Muscle of back (tissue), 3 donors: ENCODE measurements at regions not wholly inside any gene's neighbourhood (a gene's known extent, or its start where the extent isn't known, plus 50 kb on each side); places are given as distances from the start of the nearest gene placed in this dataset.
"Not testable (repeated sequence)": the region's sequence is repeated elsewhere in the genome, so short reads cannot be mapped to it uniquely, and the experiment has no call there.

Experiments
- DNase-seq, 3 donors: peaks; one replicate each; pipeline versions ENCODE4 v3.0.0 to v3.0.0-alpha.2; 2013

DNA sequence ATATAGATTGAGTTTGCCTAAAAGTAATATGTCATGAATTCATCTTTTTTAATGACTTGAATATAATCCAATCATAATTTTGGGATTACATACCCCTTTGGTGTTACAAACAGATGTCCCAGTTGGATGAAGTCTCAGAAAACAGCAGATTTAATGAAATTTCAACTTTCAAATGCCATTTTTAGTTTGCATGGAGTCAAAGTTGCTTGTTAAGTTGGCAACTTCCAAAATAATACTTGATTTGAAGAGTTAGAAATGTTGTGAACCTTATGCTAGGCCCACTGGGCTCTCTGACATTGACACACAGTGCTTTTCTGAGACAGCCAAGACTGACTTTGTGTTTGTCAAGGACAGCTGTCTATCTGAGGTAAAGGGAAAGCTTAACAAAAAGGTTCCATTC is 248.1 kb downstream of the KIF20B start:
- no peak for DNase-seq

GRCh38 chr10:89952325-89952724 is 250.9 kb downstream of the KIF20B start:
- DNase-seq = no peak

DNA sequence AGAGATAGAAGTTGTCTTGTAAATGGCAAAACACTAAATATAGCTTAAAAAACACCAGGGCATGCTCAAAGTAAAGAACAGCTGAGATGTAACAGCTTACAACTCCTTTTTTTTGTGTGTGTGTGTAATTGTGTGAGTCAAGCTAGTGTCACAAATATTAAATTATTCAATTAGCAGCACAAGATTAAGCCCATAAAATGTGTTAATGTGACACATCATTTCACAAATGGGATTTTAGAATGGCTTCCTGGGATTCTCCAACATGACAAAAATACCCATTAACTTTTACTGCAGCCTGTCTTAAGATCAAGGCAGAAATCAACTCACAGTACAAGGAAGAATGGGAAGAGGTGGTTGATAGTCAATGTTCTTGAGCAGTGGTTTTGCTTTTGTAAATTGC is 251.4 kb downstream of the KIF20B start:
- DNase-seq = no peak

GRCh38 chr10:89954061-89954460 is 252.7 kb downstream of the KIF20B start:
- DNase-seq = peak in 1 of 3 donors; percentile 33

DNA sequence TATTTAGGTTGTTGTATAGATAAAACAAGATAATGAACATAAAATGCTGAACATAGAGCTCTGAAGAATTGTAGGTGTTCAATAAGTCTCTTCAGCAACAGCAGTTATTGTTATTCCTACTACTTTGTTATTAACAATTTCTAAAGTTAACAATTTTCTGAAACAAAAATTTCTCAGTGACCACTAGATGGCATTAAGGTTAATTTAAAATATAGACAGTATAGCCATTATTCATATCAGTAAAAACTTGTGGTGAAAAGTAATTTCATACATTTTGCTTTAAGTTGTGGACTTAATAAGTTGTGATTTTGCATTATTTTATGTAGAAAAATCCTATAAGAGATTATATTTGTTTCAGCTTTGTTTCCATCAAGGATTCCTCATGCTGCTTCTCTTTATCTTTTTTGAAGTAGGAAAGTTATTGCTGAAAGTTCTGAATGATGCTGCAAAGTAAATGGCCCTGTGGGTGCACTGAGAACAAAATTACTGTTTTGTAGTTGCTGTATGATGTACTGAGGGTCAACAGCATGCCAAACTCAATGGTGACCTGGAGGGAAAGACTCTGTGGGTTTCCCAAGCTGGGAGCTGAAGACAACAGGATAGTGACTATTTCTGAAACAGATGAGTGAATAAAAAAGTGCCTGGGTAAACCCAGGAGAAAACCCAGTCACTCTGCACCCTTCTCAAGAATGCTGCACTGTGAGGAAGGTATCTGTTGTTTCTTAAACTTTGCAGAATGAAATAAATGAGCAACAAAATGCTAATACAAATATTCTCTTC is 253.6 kb downstream of the KIF20B start:
- no peak for DNase-seq

DNA sequence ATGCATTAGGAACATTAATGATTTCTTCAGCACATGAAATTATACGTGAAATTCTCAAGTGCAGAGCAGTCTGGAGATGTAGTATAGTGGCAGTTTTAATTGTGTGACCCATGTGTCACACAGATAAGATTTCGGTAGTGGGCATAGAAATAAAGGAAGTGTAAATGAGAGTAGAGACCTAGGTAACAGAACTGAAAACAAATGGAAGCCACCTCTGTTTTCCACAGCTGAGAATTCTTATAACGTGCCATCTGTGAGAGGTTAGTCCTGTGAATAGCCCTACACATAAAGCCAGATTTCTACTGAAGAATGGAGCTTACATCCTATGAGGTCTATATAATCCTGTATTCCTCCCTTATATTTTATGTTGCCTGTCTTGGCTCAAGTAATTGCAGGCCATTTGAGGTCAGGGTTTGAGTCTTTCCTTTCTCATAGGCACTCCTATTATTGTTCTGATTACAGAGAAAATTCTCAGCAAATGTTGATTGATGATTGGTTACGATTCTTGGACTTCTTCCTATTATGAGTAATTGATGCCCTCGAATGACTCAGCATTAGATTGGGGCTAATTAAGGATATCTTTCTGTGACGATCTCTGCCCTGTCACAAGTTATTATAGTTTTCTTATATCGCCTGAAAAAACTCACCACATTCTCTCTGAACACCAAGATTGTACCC is 258.2 kb downstream of the KIF20B start:
- no peak for DNase-seq

GRCh38 chr10:89963451-89964102 is 262.2 kb downstream of the KIF20B start:
- no peak for DNase-seq

- no peak for DNase-seq
Observed at GRCh38 chr10:89966211-89966610, 264.8 kb downstream of the KIF20B start.

GRCh38 chr10:89973326-89973725 is 271.9 kb downstream of the KIF20B start:
- peak; percentile 31 to 61 (median 35) for DNase-seq

GRCh38 chr10:89975071-89975470 is 273.7 kb downstream of the KIF20B start:
- DNase-seq = no peak

DNA sequence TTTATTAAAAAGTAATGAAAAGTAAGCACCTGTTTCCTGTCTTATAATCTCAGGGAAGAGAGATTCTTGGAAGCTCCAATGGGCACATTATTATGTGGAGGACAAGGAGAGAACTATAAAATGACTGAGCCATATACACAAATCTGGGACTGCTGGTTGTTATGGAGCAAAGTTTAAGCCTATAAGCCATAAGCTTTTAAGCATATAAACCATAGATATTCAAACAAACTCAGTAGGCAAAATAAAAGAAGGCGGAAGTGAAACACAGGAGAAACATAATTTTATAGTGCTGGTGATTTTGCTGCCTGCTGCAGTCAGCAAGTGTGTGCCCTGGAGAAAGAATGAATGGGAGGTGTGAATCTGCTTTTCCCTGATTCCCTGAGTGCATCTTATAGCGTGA is 274.4 kb downstream of the KIF20B start:
- DNase-seq = no peak

DNA sequence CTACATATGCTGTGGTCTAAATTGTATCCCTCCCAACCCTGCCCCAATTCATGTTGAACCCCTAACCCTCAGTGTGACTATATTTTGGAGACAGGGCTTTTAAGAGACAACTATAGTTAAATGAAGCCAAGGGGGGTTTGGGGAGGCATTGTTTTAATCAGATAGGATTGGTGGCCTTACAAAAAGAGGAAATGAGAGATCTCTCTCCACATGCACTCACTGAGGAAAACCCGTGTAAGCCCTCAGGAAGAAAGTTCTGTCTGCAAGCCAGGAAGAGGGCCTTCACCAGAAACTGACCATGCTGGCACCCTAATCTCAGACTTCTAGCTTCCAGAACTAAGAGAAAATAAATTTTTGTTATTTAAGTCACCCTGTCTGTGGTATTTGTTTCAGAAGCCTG is 276.7 kb downstream of the KIF20B start:
- DNase-seq = no peak

- no peak for DNase-seq
Observed at GRCh38 chr10:89979726-89980125, 278.3 kb downstream of the KIF20B start.

GRCh38 chr10:89980166-89980565 is 278.8 kb downstream of the KIF20B start:
- no peak for DNase-seq

GRCh38 chr10:89981891-89982290 is 280.5 kb downstream of the KIF20B start:
- peak; percentile 42 to 81 (median 46) for DNase-seq

GRCh38 chr10:89985446-89985845 is 284.1 kb downstream of the KIF20B start:
- DNase-seq = peak in 1 of 3 donors; percentile 39

GRCh38 chr10:89988361-89988760 is 287.0 kb downstream of the KIF20B start:
- not testable (repeated sequence) for DNase-seq

- DNase-seq = no peak
Observed at GRCh38 chr10:89992575-89992974, 291.2 kb downstream of the KIF20B start.

GRCh38 chr10:90007226-90007625 is 305.8 kb downstream of the KIF20B start:
- no peak for DNase-seq

DNA sequence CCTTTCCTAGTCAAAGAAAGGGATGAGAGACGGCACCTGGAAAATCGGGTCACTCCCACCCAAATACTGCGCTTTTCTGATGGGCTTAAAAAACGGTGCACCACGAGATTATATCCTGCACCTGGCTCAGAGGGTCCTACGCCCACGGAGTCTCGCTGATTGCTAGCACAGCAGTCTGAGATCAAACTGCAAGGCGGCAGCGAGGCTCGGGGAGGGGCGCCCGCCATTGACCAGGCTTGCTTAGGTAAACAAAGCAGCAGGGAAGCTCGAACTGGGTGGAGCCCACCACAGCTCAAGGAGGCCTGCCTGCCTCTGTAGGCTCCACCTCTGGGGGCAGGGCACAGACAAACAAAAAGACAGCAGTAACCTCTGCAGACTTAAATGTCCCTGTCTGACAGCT is 309.9 kb downstream of the KIF20B start:
- not testable (repeated sequence) for DNase-seq

DNA sequence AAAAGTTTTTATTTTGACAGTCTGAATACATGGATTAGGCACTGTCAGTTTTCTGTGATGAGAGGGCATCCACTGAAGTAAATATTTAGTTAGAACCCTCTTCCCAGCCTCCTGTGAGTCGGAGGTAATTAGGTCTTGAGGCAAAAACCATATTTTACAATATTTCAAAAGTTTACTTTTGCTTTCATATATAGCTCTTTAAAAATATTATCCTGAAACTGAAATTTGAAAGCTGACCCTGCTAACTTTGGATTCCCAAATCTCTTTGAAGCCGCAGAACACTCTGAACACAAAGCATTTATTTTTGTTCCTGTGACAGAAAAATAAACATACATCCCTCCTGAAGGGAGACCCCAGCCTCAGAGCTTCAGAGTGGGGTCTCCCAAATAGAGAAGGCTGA is 317.4 kb downstream of the KIF20B start:
- no peak for DNase-seq

GRCh38 chr10:90020506-90020905 is 319.1 kb downstream of the KIF20B start:
- no peak for DNase-seq

- DNase-seq = no peak
Observed at GRCh38 chr10:90023950-90024349, 322.6 kb downstream of the KIF20B start.
